NCI-H524 treated with DMSO at 0.1 percent for 48 hours (cell line): ENCODE measurements at regions not wholly inside any gene's neighbourhood (a gene's known extent, or its start where the extent isn't known, plus 50 kb on each side); places are given as distances from the start of the nearest gene placed in this dataset.
"Not testable (repeated sequence)": the region's sequence is repeated elsewhere in the genome, so short reads cannot be mapped to it uniquely, and the experiment has no call there.

Experiments used
- DNase-seq: peaks from one replicate; lab custom pipeline; 2025; lab: John Stamatoyannopoulos, UW

DNA sequence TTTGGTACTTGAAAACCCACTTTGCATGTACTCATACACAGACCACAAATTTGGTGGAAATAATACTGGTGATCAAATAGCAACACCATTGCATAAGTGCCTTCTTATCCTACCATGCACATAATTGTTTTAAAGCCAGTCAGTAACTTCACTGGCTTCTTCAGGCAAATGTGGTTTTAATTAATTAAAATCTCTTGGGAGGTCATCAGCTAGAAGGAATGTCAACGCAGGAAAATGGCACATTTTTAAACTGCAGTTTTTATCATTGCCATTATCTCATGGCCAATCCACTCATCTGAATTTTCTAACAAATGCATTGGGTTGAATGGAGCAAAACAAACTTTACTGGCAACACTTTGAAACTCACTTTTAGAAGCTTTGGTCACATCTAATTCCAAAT lies 105.7 kb upstream of the ZPLD1 start:
- DNase-seq, result no peak

DNA sequence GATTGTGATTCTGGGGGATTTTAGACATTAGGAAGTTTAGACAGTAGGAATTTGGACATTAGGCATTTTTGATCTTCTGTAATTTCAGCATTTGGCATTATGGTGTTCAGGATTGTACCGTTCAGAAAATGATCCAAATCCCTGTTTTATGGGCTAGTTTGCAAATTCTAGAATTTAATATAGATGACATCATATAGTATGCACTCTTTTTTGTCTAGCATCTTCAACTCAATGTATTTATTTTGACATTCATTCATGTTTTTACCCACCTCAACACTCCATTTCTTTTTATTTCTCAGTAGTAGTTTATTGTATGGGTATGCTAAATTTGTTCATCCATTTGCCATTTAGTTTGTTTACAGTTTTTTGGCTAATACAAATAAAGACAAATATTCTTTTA lies 105.3 kb upstream of the ZPLD1 start:
- DNase-seq, result no peak

- DNase-seq, result no peak
Observed at GRCh38 chr3:102332205-102332604, 102.6 kb upstream of the ZPLD1 start.

DNA sequence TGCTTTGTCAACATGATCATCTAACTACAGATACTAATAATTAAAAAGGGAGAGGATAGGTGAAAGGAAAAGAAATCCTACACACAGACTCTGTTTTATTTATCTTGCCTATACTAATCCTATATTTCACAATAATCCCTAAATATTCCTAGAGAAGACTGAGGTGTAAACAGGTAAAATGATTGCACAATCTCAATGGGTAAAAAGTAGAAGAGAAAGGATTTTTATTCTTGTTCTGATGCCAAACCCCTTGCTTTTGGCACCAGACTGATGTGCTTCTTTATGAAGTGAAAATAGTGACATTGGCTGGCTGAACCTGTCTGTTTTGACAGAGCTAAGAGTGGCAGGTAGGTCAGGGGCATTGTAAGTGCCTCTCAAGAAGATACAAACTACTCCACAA lies 101.9 kb upstream of the ZPLD1 start:
- no peak for DNase-seq

GRCh38 chr3:102336130-102336529 lies 98.7 kb upstream of the ZPLD1 start:
- DNase-seq, result no peak

- DNase-seq, result no peak
Observed at GRCh38 chr3:102339671-102340070, 95.1 kb upstream of the ZPLD1 start.

DNA sequence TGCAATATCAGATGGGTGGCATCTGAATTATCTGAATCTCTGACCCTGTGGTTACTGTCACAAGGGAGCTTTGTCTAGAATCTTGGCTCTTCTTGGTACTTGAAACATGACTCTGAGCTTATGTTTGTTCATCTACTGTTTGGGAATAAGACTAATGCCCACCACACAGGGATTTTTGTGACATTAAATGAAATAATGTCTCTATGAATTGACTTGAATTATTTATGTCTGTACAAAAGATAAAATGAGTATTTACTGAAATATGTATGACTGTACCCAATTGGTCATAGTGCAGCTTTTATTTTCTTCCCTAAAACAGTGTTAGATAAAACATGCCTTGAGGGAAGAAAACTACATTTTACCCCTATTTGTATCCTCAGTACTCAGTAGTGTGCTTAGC lies 87.9 kb upstream of the ZPLD1 start:
- DNase-seq, result no peak

DNA sequence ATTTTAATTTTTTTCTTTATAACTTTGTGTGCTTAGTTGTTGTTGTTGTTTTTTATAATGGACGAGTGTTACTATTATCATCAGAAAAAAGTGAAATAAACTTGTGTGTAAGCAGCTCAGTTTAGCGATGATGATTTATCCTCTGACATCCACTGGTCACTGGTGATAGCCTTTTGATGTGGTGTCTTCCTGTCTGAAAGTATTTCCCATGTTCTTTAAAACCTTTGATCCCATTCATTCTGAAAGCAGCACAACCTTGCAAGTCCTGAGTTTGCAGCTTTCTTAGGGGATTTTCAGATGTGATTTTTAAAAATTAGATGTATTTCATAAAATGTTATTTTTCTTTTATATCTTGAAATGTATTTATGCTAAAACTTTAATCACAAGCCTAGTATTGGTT lies 85.9 kb upstream of the ZPLD1 start:
- DNase-seq, result no peak

DNA sequence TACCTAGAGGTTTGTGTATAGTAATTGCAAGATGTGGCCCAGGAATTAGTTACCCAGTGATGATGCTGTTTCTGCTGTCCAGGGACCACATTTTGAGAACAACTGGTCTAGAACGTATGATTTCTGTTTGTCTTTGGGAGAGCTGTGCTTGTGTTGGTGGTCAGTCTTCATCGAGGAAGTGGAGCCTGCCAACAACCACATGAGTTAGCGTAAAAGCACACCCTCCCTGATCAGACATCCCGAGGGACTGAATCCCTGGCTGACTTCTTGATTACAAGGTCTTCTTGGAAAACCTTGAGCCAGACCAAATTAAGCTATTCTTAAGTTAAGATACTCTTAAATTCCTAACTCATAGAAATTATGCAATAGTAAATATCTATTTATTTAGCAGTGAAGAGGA lies 81.7 kb upstream of the ZPLD1 start:
- DNase-seq, result no peak

DNA sequence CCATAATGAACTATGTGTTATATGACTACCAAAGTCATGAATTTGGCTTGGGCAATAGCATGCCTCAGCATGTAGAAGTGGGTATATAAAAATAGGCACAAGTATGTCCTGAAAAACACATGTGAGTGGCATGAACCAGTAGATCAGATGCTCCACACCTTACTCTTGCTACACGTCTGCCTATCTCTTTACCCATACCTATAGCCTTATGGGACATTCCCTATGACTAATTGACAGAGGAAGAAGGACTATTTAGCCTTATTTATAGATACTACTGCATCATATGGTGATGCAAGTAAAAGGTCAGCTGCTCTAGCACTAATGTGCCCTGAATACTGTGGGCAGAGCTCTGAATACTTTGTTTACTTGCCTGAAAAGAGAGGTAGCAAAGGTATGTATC lies 81.0 kb upstream of the ZPLD1 start:
- no peak for DNase-seq

- DNase-seq, result no peak
Observed at GRCh38 chr3:102354818-102355515, 79.8 kb upstream of the ZPLD1 start.

GRCh38 chr3:102356506-102356905 lies 78.3 kb upstream of the ZPLD1 start:
- no peak for DNase-seq

DNA sequence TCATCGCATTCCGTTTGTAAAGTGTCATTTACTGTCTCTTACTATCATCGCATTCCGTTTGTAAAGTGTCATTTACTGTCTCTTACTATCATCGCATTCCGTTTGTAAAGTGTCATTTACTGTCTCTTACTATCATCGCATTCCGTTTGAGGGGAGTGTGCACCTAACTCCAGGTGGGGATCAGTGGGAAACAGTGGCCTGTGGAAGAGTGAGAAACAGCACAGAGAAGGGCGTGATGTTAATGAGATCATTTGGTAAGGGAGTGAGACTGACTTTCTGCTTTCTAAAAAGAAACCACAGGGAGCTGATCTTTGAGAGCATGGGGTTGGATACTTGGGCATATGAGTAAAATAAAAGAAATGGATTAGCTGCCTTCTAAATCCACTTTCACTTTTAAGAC lies 77.5 kb upstream of the ZPLD1 start:
- not testable (repeated sequence) for DNase-seq

DNA sequence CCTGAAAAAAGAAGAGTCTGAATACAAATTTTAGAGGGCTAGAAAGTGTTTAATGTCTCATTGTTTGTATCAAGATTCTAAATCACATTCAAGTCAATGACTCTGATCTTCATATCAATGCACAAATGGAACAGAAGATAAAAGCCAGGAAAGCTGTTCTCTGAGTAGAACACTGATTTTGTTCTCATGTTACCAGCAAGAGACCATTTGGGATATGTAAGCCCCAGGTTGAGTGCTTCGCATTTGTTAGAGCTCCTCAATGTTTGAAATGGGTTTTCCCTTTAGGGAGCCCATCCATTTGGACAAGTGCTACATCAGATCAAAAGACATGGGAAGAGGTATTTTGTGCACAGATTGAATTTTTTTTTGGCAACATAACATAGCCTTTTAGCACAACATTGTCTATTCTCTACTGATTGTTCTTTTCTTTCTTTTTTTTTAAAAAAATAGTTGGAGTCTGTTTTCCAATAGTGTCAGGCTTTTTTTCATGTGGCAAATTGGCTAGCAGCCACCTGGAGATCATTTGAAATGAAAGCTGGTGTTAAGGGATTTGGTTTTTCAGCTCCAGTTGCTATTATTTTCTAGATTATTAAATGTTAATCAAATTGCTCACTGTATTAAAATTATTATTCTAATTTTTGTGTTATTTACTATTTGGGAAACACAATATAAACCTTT lies 74.5 kb upstream of the ZPLD1 start:
- no peak for DNase-seq

DNA sequence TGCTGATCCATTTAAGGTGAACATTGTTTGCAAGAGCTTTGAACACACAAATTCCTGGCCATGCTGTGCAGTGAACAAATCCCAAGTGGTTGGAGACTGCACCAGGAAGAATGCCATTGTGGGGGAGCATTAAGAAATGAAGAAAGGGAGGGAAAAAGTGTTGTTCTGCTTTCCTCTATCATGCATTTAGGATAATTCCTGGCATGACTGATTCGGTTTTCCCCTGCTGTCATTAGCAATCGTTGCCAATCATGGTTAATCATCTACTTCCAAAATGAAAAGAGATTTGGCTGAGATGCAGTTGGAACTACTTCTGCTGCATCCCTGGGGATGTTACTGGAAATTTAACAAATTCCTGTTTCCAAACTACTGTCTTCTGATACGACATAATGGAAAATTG lies 73.7 kb upstream of the ZPLD1 start:
- DNase-seq, result no peak

GRCh38 chr3:102366116-102366515 lies 68.7 kb upstream of the ZPLD1 start:
- DNase-seq, result not testable (repeated sequence)

GRCh38 chr3:102374863-102375634 lies 59.8 kb upstream of the ZPLD1 start:
- no peak for DNase-seq

DNA sequence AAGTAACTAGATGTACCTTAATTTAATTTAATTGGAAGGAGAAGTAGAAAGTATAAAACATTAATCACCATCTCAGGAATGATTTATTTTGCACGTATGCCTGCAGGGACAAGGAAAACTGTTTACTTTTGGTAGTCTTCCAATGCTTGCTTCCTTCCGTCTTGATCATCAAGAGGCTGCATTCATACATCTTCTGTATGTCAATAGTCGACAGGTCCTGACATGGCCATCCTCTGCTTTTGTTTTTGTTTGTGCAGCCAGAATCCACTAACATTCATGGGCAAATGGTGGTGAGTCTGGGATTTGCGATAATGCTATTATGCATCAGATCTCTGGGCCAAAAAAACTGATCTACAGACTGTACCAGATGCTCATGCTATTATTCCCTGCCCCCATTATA lies 56.6 kb upstream of the ZPLD1 start:
- DNase-seq, result no peak

DNA sequence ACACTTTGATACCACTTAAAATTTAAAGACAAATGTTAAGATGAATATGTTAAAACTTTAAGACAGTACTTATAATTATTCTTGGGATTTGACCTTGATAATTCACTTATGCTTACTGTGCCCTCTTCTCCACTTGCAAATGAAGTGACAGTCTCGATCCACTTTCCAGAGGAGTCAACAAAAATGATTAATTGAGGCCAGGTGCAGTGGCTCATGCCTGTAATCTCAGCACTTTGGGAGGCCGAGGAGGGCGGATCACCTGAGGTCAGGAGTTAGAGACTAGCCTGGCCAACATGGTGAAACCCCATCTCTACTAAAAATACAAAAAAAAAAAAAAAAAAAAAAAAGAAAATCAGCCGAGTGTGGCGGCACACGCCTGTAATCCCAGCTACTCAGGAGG lies 52.6 kb upstream of the ZPLD1 start:
- not testable (repeated sequence) for DNase-seq
